ENCODE measurements at regions not wholly inside any gene's neighbourhood (a gene's known extent, or its start where the extent isn't known, plus 50 kb on each side); places are given as distances from the start of the nearest gene placed in this dataset.

DNA sequence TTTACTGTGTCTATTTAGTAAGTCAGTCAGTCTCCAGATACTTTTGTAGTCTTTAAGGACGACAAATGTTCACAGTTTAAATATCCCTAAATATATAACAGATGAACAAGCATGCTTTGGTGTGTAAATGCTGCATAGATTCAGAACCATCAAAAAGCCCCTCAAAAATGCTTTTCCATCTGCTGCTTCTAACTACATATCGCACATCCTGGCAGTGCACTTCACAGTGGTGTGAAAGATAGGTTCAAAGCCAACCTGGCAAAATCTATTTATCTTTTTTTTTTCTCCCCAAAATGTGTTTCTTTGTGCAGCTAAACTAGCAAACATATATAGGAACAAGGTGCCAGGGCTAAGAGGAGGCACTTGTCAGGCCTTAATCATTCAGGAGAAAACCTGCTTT lies 753.8 kb downstream of the PLCL1 start:
- Histone ChIP-seq H3K4me1 (ENCODE audit: insufficient read depth, low read length) (no peaks in the 10 kb centered on the region), H3K4me3 (ENCODE audit: low read length) (no peak overlapping the region), H3K9me3 (ENCODE audit: control insufficient read depth in 1 of 2, insufficient read depth in 1 of 2, low read length in 2 of 2) (no peaks in the 10 kb centered on the region), H3K27me3 (ENCODE audit: control insufficient read depth in 1 of 2, insufficient read depth in 2 of 2, low read length in 2 of 2) (no peaks in the 10 kb centered on the region), H3K36me3 (ENCODE audit: insufficient read depth, low read length) (no peaks in the 10 kb centered on the region), H3K27ac (ENCODE audit: low read depth in 1 of 2, low read length in 2 of 2) (no peak overlapping the region)
- no peaks in the 10 kb centered on the region for H3K27me3 Mint-ChIP-seq
- DNase-seq (no peak), ATAC-seq (ENCODE audit: poor library complexity) (no peak)
- no peak overlapping the region for H3K27ac Mint-ChIP-seq
- intact Hi-C loops (cut with DNase I, micrococcal nuclease), result no loop called here
- ChIA-PET POLR2A (no interaction called here), CTCF (no interaction called here)
- TF ChIP-seq CTCF (IDR thresholded peaks at IDR 0.05), result no peak
- H3K4me3 Mint-ChIP-seq, result no peak overlapping the region
- peaks cover 11% of the 10 kb centered on the region for H3K9me3 Mint-ChIP-seq
- no peaks in the 10 kb centered on the region for H3K4me1 Mint-ChIP-seq (ENCODE audit: low read depth)
- no peaks in the 10 kb centered on the region for H3K36me3 Mint-ChIP-seq (ENCODE audit: low read depth)

- H3K36me3 Mint-ChIP-seq (ENCODE audit: low read depth), result no peaks in the 10 kb centered on the region
- peaks cover 0 to 4% of the 10 kb centered on the region in 2 experiments for H3K9me3 ChIP-seq (ENCODE audit: control insufficient read depth in 1 of 2, insufficient read depth in 1 of 2, low read length in 2 of 2)
- no peak for ATAC-seq (ENCODE audit: poor library complexity)
- no peak for TF ChIP-seq CTCF (IDR thresholded peaks at IDR 0.05)
- no peaks in the 10 kb centered on the region for H3K9me3 Mint-ChIP-seq
- H3K27me3 ChIP-seq (ENCODE audit: control insufficient read depth in 1 of 2, insufficient read depth in 2 of 2, low read length in 2 of 2), result no peaks in the 10 kb centered on the region
- no peak overlapping the region for H3K27ac Mint-ChIP-seq
- no peak for DNase-seq
- no peaks in the 10 kb centered on the region for H3K27me3 Mint-ChIP-seq
- H3K4me3 Mint-ChIP-seq, result no peak overlapping the region
- ChIA-PET CTCF (no interaction called here), POLR2A (no interaction called here)
- H3K4me1 Mint-ChIP-seq (ENCODE audit: low read depth), result no peaks in the 10 kb centered on the region
- H3K27ac ChIP-seq (ENCODE audit: low read depth in 1 of 2, low read length in 2 of 2), result no peak overlapping the region
- no peaks in the 10 kb centered on the region for H3K4me1 ChIP-seq (ENCODE audit: insufficient read depth, low read length)
- intact Hi-C loops (cut with DNase I, micrococcal nuclease), result loop anchor here in 1 of 2 experiments (10.0 kb wide), 1 partner anchor 1009 kb away; no protein-coding TSS in a partner anchor
- no peaks in the 10 kb centered on the region for H3K36me3 ChIP-seq (ENCODE audit: insufficient read depth, low read length)
- no peak overlapping the region for H3K4me3 ChIP-seq (ENCODE audit: low read length)
Measured at GRCh38 chr2:198546122-198546521, 741.7 kb downstream of the PLCL1 start.

- Histone ChIP-seq H3K27ac (ENCODE audit: low read depth in 1 of 2, low read length in 2 of 2) (no peak overlapping the region), H3K9me3 (ENCODE audit: control insufficient read depth in 1 of 2, insufficient read depth in 1 of 2, low read length in 2 of 2) (peaks cover 2 to 4% of the 10 kb centered on the region in 2 experiments), H3K4me1 (ENCODE audit: insufficient read depth, low read length) (no peaks in the 10 kb centered on the region), H3K27me3 (ENCODE audit: control insufficient read depth in 1 of 2, insufficient read depth in 2 of 2, low read length in 2 of 2) (no peaks in the 10 kb centered on the region), H3K4me3 (ENCODE audit: low read length) (no peak overlapping the region), H3K36me3 (ENCODE audit: insufficient read depth, low read length) (no peaks in the 10 kb centered on the region)
- ChIA-PET CTCF (interaction anchor here (0.8 kb wide), 1 partner anchor 20 kb away, joined by 3 read pairs; no protein-coding TSS in a partner anchor), POLR2A (no interaction called here)
- TF ChIP-seq CTCF (IDR thresholded peaks at IDR 0.05), result no peak
- ATAC-seq (ENCODE audit: poor library complexity) (no peak), DNase-seq (no peak)
- H3K9me3 Mint-ChIP-seq, result no peaks in the 10 kb centered on the region
- intact Hi-C loops (cut with DNase I, micrococcal nuclease), result loop anchor here in 1 of 2 experiments (10.0 kb wide), 1 partner anchor 1009 kb away; no protein-coding TSS in a partner anchor
- peaks cover 4% of the 10 kb centered on the region for H3K27me3 Mint-ChIP-seq
- H3K4me3 Mint-ChIP-seq, result no peak overlapping the region
- H3K27ac Mint-ChIP-seq, result no peak overlapping the region
- H3K36me3 Mint-ChIP-seq (ENCODE audit: low read depth), result no peaks in the 10 kb centered on the region
- no peaks in the 10 kb centered on the region for H3K4me1 Mint-ChIP-seq (ENCODE audit: low read depth)
Measured at GRCh38 chr2:198545411-198545810, 741.0 kb downstream of the PLCL1 start.
